Activated CD4-positive, alpha-beta T cell treated with anti-CD3 and anti-CD28 coated beads, Interleukin-2, amount 50 U/mL, for 48 hours (primary cell): ENCODE measurements at regions not wholly inside any gene's neighbourhood (a gene's known extent, or its start where the extent isn't known, plus 50 kb on each side); places are given as distances from the start of the nearest gene placed in this dataset.

Source experiments
- DNase-seq, 2 experiments: peaks; one replicate each; pipeline ENCODE4 v3.0.0-alpha.2; 2020

DNA sequence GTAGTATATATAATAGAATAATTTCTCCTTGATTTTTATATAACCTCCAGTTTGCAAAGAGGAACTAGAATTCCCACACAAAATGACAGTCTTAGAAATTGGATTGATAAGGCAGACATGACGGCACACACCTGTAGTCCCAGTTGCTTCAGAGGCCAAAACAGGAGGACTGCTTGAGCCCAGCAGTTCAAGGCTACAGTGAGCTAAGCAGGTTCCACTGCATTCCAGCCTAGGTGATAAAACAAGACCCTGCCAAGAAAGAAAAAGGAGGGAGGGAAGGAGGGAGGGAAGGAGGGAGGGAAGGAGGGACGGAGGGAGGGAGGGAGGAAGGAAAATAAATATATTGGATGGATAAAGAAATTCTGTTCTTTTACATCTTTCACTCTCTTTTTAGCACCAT lies 77.6 kb upstream of the SASH1 start:
- no peak for DNase-seq

DNA sequence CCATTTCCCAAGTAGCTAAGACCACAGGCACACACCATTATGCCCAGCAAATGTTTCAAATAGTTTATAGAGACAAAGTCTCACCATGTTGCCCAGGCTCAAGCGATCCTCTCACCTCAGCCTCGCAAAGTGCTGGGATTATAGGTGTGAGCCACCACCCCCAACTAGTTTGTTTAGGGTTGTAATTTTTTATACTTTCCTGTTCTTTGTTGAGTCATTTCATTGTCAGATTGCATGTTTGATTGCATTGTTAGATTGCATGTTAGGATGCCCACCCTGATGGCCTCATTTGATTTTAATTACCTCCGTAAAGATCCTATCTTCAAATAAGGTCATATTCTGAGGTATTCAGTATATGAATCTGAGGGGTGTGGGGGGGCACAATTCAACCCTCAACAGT lies 73.3 kb upstream of the SASH1 start:
- no peak for DNase-seq

DNA sequence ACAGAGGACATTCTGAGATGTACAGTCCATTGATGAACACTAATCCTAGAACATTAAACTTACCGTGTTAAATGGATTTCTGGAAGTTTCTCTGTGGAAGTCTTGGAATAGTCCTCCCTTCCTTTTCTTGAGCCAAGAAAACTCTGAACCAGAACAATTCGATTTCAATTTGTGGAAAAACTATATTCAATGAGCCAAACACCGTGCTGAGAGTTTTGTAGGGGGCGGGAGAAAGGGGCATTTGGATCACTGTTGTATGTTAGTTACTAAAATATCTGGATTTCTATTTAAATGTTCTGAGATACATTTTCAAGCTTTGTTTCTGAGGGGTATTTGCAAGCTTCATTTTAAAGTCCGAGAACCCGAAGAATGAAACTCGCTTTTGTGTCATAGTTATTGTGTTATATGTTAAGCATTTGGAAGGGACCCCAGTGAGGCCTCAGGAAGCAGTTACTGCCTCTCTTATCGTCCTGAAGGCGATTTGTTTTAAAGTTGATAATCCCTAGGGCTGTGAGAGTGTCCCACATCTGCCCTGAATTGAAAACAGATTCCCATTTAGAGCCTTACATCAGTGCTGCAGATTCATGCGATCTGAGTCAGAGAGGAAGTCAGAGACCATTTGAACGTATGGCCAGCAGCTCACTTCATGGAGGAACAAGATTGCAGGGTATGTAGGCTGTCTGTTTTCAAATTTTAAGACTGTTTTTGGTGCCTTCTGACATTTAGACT lies 70.8 kb upstream of the SASH1 start:
- no peak for DNase-seq

DNA sequence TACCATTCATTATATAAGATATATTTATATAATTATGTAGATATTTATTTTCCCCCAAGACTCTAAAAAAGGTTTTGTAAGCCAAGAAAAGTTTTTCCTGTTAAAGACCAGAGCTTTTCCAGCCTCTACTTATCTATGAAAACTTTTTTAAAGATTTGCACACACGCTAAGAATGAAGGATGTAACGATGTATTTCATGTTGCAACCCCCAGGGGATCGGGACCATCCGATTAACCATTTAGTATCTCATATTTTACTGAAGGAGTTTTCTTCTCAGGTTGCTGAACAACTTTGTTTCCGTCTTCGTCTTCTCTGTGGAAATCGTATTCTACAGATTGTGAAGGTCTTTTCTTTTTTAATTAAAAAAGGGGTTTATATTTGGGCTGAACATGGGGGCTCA lies 70.0 kb upstream of the SASH1 start:
- no peak for DNase-seq

DNA sequence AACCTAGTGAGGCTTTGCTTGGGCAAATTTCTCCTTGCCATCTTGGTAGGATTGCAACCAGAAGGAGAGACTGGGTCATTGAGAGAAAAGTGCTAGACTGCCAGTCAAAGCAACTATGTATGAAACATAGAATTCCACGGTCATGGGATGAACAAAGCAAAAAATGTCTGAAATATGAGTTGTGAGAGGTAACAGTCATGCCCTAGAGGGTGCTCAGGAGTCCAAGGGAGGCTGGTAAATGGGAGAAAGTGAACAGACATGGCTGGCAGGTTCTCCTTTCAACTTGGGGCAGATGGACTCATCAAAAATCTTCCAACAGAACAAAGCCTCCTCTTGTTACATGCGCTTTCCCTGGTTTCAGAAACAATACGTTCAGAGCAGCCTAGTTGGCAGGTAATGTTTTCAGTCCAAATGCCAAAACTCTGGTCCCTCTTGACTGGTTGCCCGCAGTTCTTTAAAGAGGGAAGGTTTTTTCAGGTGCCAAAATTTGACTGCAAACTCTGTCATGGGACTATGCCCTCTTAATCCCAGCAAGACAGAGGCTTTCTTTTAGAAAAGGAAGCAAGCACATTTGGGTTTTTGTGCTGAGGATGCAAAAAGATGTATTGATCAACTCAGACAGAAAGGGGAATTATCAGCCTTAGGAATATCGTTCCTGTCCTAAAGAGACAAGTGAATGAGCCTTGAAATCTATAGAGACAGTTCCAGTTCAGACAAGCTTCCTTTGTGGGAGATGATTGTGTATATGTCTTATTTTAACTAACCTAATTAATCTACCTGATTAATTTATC lies 68.5 kb upstream of the SASH1 start:
- DNase-seq = no peak

DNA sequence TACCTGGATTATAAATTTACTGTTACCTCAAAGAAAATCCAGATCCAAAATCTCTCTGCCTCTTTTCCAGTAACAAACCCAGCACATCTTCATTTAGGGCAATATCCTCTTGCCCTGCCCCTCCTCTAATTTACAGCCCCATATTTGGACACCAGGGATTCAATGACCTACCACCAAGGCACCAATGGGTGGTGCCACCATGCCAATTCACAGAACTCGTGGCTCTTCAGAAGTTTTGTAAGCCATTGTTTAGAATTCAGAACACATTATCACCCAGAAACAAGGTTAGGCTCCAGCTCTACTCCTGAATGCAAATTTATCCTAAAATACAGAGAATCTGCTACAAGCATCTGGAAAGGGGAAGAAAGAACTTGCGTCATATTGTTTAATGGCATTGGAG lies 67.8 kb upstream of the SASH1 start:
- no peak for DNase-seq

DNA sequence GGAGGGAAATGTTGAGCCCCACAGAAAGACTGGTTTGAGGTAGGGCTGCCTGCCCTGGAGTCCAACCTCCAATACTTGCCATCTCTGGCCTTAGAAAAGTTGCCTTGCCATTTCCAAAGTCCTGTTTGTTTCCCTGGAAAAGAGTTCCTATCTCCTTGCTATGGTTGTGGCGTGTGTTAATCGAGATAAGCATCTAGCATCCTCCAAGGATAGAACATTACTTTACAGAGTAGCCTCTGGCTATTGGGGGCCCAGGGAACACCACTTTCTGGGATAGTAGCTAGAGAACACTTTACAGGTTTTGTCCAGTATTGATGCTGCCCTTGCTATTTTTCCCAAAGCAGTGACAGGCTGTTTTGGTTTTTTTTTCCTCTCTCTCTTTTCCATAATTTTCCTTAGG lies 57.4 kb upstream of the SASH1 start:
- DNase-seq = no peak

DNA sequence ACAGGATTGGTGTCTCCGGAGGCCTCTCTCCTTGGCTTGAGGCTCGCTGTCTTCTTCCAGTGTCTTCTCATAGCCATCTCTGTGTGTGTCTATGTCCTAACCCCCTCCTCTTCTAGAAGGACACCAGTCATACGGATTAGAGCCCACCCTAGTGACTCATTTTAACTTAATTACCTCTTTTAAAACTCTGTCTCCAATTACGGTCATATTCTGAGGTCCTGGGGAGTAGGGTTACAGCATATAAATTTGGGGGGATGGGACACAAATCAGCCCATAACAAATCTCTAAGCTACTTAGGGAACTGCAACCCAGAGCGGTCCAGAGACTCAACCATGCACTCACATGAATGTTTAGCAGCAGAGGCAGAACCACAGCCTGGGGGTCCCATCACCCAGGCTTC lies 56.1 kb upstream of the SASH1 start:
- DNase-seq = no peak

DNA sequence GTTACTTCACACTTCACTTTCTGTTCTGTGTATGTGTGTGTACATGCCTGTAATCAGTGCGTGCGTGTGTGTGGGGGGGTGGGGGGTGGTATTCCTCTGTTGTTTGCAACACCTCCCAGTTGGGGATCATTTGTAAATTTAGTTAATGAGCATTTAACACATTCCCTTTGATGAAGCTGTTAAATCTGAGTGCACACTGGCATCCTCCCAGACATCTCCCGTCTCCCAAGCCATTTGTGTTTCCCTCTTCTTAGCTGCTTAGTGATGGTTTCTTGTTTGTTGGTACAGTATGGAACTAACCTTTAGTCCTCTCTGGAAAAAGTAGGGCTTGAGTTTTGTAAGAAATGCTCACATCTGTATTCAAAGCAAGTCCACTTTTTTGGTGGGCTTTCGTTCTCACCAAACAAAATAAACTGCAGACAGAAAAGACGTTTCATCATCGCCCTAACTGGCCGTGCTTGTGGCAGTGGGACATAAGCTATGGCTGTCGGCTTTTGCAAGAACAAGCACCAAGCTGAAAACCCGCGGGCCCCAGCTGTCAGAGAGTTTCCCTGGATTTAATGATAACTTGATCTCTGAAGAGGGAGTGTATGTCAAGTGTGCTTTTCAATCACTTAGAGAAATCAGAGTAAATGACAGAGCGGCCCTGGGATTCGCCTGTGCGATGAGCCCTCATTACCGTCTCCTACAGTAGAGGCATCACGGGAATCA lies 54.9 kb upstream of the SASH1 start:
- no peak for DNase-seq

DNA sequence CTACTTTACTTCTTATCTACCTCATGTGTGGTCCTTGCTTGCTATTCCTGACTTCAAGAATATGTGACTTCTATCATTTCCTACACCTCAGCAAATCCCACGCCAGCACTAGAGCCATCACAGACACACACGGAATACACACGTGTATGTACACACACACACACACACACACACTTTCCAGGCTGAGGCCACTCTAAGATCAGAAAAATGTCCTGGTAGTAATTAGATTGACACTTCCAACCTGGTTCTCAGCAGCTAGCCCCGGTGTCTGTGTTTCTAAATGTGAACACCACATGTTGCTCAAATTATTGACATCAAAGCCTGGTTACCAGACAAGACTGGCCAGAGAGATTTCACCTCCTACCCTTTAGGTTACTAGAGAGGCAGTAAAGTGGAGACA lies 54.1 kb upstream of the SASH1 start:
- no peak for DNase-seq

DNA sequence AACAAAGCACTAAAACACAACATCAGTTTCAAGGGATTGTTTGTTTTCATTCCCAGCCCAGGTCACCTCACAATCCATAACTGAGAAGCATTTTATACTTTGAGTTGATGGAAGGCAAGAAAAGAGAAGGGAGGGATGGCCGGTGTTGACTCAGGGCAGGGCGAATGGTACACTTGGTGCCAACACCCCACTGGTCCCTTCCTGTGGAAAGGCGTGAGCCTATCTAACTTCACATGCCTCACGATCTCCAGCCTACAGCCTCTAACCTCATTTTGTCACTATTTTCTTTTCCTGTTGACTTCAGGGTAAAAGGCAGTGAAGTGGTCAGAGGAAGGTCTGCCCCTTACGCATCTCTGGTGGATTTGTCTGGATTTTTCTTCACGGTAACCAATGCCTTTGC lies 53.5 kb upstream of the SASH1 start:
- DNase-seq = no peak

DNA sequence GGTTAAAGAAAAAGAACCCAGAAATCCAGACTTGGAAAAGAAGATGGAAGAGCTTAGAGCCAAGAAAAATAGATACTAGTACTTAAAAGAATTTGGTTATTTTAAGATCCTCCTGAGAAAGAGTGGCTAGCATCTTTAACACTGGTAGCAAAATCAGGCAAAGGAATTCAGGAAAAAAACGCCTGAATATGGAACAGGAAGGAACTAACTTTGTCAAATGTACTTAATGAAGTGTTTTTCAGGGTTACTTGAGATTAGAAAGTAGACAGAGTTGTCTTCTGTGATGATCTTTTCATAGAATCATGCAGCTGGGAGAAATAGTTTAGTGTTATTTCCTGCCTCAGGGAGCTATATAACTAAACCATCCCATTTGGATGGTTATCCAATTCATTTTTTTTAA lies 50.8 kb upstream of the SASH1 start:
- no peak for DNase-seq
